Endothelial cell of umbilical vein (primary cell): ENCODE measurements at regions not wholly inside any gene's neighbourhood (a gene's known extent, or its start where the extent isn't known, plus 50 kb on each side); places are given as distances from the start of the nearest gene placed in this dataset.

Experiments used
- BruUV-seq: library from RNA; stranded (reverse); fragments of 400-500 nt; replicated peaks from 2 replicates; lab custom pipeline; 2021; lab: Mats Ljungman, UMichigan
- CTCF ChIA-PET: fragments of 300-600, 350-600 bp; sonication (Branson Sonifier 250); formaldehyde crosslinking; loops from one replicate; lab custom pipeline; 2021; ENCODE audit warnings: antibody characterized with exemption, inconsistent platforms; lab: Charles Lee
- POLR2A ChIA-PET: fragments of 300-600, 350-600 bp; sonication (Branson Sonifier 250); formaldehyde crosslinking; loops from one replicate; lab custom pipeline; 2021; ENCODE audit warnings: antibody characterized with exemption, inconsistent platforms; lab: Charles Lee
- DNase-seq: peaks from one replicate; pipeline ENCODE4 v3.0.0-alpha.2; 2011; ENCODE audit warnings: low read depth, low spot score
- FAIRE-seq: peaks from 2 replicates; lab custom pipeline; 2011; peaks lifted over from hg19 to GRCh38; lab: Jason Lieb, UNC
- H2AFZ ChIP-seq: 2 replicates; pipeline ENCODE4 v1.6.0; 2012; ENCODE audit warnings: low read depth, low read length, control low read depth, inconsistent platforms
- H3K27ac ChIP-seq: 2 replicates; pipeline ENCODE4 v1.5.1; 2011; ENCODE audit warnings: low read depth, mild to moderate bottlenecking, control low read depth, low read length, moderate library complexity; ENCODE audit not compliant: insufficient read depth
- H3K27me3 ChIP-seq, 2 experiments: 2 replicates each; pipeline versions ENCODE4 v1.6.0 to v1.6.1; 2011; ENCODE audit warnings: low read length in 2 of 2, mixed read lengths in 1 of 2; ENCODE audit not compliant: control insufficient read depth in 2 of 2, insufficient read depth in 2 of 2
- H3K36me3 ChIP-seq, 2 experiments: 2 replicates in 1 of 2; 3 replicates in 1 of 2; pipeline ENCODE4 v1.5.1; 2011; ENCODE audit warnings: low read length in 2 of 2, mild to moderate bottlenecking in 1 of 2, moderate library complexity in 1 of 2; ENCODE audit not compliant: control insufficient read depth in 2 of 2, insufficient read depth in 2 of 2; ENCODE audit errors: extremely low read depth in 1 of 2
- H3K4me1 ChIP-seq: 3 replicates; pipeline ENCODE4 v1.5.1; 2011; ENCODE audit warnings: mild to moderate bottlenecking, low read length; ENCODE audit not compliant: control insufficient read depth, insufficient read depth; ENCODE audit errors: extremely low read depth
- H3K4me2 ChIP-seq: 2 replicates; pipeline ENCODE4 v1.6.1; 2011; ENCODE audit warnings: low read length, control low read depth, mixed read lengths; ENCODE audit not compliant: insufficient read depth
- H3K4me3 ChIP-seq, 3 experiments: fragments of 200-600 bp in 1 of 3; sonication (generic), shearing (Covaris generic) in 1 of 3; replicated peaks in 1 of 3; 2 replicates each; pipeline ENCODE4 v1.5.1; 2011 to 2016; ENCODE audit warnings: control low read depth in 3 of 3, low read length in 3 of 3, mild to moderate bottlenecking in 2 of 3, inconsistent platforms in 1 of 3, low read depth in 1 of 3, moderate library complexity in 1 of 3; ENCODE audit not compliant: insufficient read depth in 1 of 3
- H3K79me2 ChIP-seq: 2 replicates; pipeline ENCODE4 v1.6.0; 2012; ENCODE audit warnings: low read length, inconsistent platforms; ENCODE audit not compliant: control insufficient read depth, insufficient read depth
- H3K9ac ChIP-seq: replicated peaks from 2 replicates; pipeline ENCODE3; 2011; ENCODE audit warnings: low read length, control low read depth; ENCODE audit not compliant: insufficient read depth; ENCODE audit errors: extremely low read depth
- H3K9me1 ChIP-seq: replicated peaks from 3 replicates; pipeline ENCODE4 v1.6.0; 2011; ENCODE audit warnings: mild to moderate bottlenecking, low read length; ENCODE audit not compliant: control insufficient read depth, insufficient read depth; ENCODE audit errors: extremely low read depth
- H3K9me3 ChIP-seq: replicated peaks from 2 replicates; pipeline ENCODE4 v1.5.1; 2012; ENCODE audit warnings: low read length, inconsistent platforms; ENCODE audit not compliant: control insufficient read depth, insufficient read depth
- H4K20me1 ChIP-seq: replicated peaks from 2 replicates; pipeline ENCODE3; 2011; ENCODE audit warnings: mild to moderate bottlenecking, low read length; ENCODE audit not compliant: control insufficient read depth, insufficient read depth; ENCODE audit errors: extremely low read depth
- EZH2 ChIP-seq: IDR thresholded peaks from 2 replicates; pipeline ENCODE4 v1.6.1; 2012; ENCODE audit warnings: borderline replicate concordance, low read depth, mild to moderate bottlenecking, moderate library complexity, low read length, inconsistent platforms; ENCODE audit not compliant: severe bottlenecking
- FOS ChIP-seq: IDR thresholded peaks from 2 replicates; pipeline ENCODE4 v1.6.1; 2011; ENCODE audit warnings: mild to moderate bottlenecking, low read length, moderate library complexity, borderline replicate concordance; ENCODE audit not compliant: insufficient read depth
- GATA2 ChIP-seq: IDR thresholded peaks from 2 replicates; pipeline ENCODE4 v1.7.0; 2011; ENCODE audit warnings: low read depth, mild to moderate bottlenecking, moderate library complexity, mixed read lengths, low read length; ENCODE audit not compliant: insufficient read length, insufficient read depth
- JUN ChIP-seq: IDR thresholded peaks from 2 replicates; pipeline ENCODE4 v1.6.1; 2011; ENCODE audit warnings: borderline replicate concordance, low read depth; ENCODE audit not compliant: insufficient read length, insufficient read depth
- MYC ChIP-seq: IDR thresholded peaks from one replicate; pipeline ENCODE4 v1.6.1; 2011; ENCODE audit warnings: mild to moderate bottlenecking, low read depth, low read length
- POLR2A ChIP-seq: IDR thresholded peaks from 2 replicates; pipeline ENCODE4 v1.6.1; 2012; ENCODE audit warnings: low read depth, mild to moderate bottlenecking, control low read depth, low read length
- POLR2AphosphoS5 ChIP-seq: IDR thresholded peaks from 2 replicates; pipeline ENCODE4 v1.6.1; 2012; ENCODE audit warnings: low read depth, mild to moderate bottlenecking, control low read depth, low read length, moderate library complexity; ENCODE audit not compliant: insufficient read depth
- dilution Hi-C: fragments of 300-500 bp; cut with MboI; formaldehyde crosslinking; loops from one replicate; pipeline ENCODE4 v1.15.0; 2019; ENCODE audit warnings: low sequenced_read_pairs; ENCODE audit not compliant: extremely low pct_ligation_motif_present
- intact Hi-C: fragments of 100-400 bp; cut with micrococcal nuclease; formaldehyde crosslinking; loops from one replicate; pipeline ENCODE4 v1.10.0; 2022
- TF ChIP-seq, protein P1 (sequence below): IDR thresholded peaks from 2 replicates; pipeline ENCODE4 v1.6.1; 2011; ENCODE audit not compliant: insufficient read depth, insufficient read length
- TF ChIP-seq, protein P2 (sequence below), 2 donors: IDR thresholded peaks; 1 replicate in 1 of 2; 2 replicates in 1 of 2; pipeline ENCODE4 v1.5.1; 2011; ENCODE audit warnings: low read length in 2 of 2, mild to moderate bottlenecking in 2 of 2, moderate library complexity in 2 of 2, control low read depth in 1 of 2, inconsistent platforms in 1 of 2, low read depth in 1 of 2; ENCODE audit not compliant: insufficient read depth in 1 of 2; ENCODE audit errors: extremely low read depth in 1 of 2

- BruUV-seq: no TSS peak
- no peaks in the 10 kb centered on the region for H3K36me3 ChIP-seq
- no peaks in the 10 kb centered on the region for H3K4me1 ChIP-seq
- H3K27ac ChIP-seq: no peak overlapping the region
- no peak overlapping the region for H3K4me2 ChIP-seq
- no peak for FAIRE-seq
- H3K79me2 ChIP-seq: no peaks in the 10 kb centered on the region
- TF ChIP-seq, protein P1, sequence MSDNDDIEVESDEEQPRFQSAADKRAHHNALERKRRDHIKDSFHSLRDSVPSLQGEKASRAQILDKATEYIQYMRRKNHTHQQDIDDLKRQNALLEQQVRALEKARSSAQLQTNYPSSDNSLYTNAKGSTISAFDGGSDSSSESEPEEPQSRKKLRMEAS: no peak
- TF ChIP-seq, protein P2, sequence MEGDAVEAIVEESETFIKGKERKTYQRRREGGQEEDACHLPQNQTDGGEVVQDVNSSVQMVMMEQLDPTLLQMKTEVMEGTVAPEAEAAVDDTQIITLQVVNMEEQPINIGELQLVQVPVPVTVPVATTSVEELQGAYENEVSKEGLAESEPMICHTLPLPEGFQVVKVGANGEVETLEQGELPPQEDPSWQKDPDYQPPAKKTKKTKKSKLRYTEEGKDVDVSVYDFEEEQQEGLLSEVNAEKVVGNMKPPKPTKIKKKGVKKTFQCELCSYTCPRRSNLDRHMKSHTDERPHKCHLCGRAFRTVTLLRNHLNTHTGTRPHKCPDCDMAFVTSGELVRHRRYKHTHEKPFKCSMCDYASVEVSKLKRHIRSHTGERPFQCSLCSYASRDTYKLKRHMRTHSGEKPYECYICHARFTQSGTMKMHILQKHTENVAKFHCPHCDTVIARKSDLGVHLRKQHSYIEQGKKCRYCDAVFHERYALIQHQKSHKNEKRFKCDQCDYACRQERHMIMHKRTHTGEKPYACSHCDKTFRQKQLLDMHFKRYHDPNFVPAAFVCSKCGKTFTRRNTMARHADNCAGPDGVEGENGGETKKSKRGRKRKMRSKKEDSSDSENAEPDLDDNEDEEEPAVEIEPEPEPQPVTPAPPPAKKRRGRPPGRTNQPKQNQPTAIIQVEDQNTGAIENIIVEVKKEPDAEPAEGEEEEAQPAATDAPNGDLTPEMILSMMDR (IDR thresholded peaks at IDR 0.05; ENCODE audit: extremely low read depth in 1 of 2, insufficient read depth in 1 of 2, low read depth in 1 of 2, low read length in 2 of 2): no peak
- TF ChIP-seq GATA2 (no peak), MYC (no peak), JUN (no peak), FOS (no peak), POLR2AphosphoS5 (no peak), EZH2 (no peak), POLR2A (no peak)
- H3K9me1 ChIP-seq: no peaks in the 10 kb centered on the region
- no peak overlapping the region for H3K4me3 ChIP-seq
- H4K20me1 ChIP-seq: no peaks in the 10 kb centered on the region
- no peak for DNase-seq
- H3K27me3 ChIP-seq: no peaks in the 10 kb centered on the region
- ChIA-PET POLR2A (no interaction called here), CTCF (no interaction called here)
- dilution Hi-C loops (no loop called here), intact Hi-C loops (no loop called here)
- H2AFZ ChIP-seq: no peak overlapping the region
- no peaks in the 10 kb centered on the region for H3K9me3 ChIP-seq
- H3K9ac ChIP-seq: no peak overlapping the region
Measured at GRCh38 chrX:99383786-99384185, 1026.3 kb downstream of the PCDH19 start.
